SK-N-SH (cell line): ENCODE measurements at regions not wholly inside any gene's neighbourhood (a gene's known extent, or its start where the extent isn't known, plus 50 kb on each side); places are given as distances from the start of the nearest gene placed in this dataset.
"Not testable (repeated sequence)": the region's sequence is repeated elsewhere in the genome, so short reads cannot be mapped to it uniquely, and the experiment has no call there.

Source experiments
- CHD2 ChIP-seq: fragments of 150-350 bp; IDR thresholded peaks from 2 replicates; pipeline ENCODE4 v1.6.1; 2018; ENCODE audit warnings: low read length; ENCODE audit not compliant: partially characterized antibody
- CTCF ChIP-seq: fragments of 200-600 bp; sonication (generic); IDR thresholded peaks from 2 replicates; pipeline ENCODE4 v1.6.1; 2017; ENCODE audit warnings: antibody characterized with exemption, mild to moderate bottlenecking, moderate library complexity
- EP300 ChIP-seq, 2 experiments: IDR thresholded peaks; 2 replicates each; pipeline versions ENCODE4 v1.4.0 to v1.6.1; 2012; ENCODE audit warnings: borderline replicate concordance in 1 of 2, low read depth in 1 of 2, low read length in 1 of 2
- EZH2phosphoT487 ChIP-seq: fragments of 200-600 bp; sonication (generic); IDR thresholded peaks from 2 replicates; pipeline ENCODE4 v1.6.1; 2017; ENCODE audit warnings: low read depth, mixed run types, mild to moderate bottlenecking, antibody characterized with exemption, moderate library complexity, borderline replicate concordance
- GATA2 ChIP-seq: sonication (generic); formaldehyde crosslinking; IDR thresholded peaks from 2 replicates; pipeline ENCODE4 v1.5.0; 2020; ENCODE audit warnings: mild to moderate bottlenecking, missing genetic modification reagents
- NFIC ChIP-seq: IDR thresholded peaks from 2 replicates; pipeline ENCODE4 v1.4.0; 2012; ENCODE audit warnings: borderline replicate concordance
- POLR2AphosphoS5 ChIP-seq: IDR thresholded peaks from 2 replicates; pipeline ENCODE4 v1.6.1; 2012; ENCODE audit warnings: low read depth, low read length
- RAD21 ChIP-seq: IDR thresholded peaks from 2 replicates; pipeline ENCODE4 v1.6.1; 2012; ENCODE audit warnings: mild to moderate bottlenecking, low read length
- RCOR1 ChIP-seq: fragments of 150-350 bp; IDR thresholded peaks from 2 replicates; pipeline ENCODE4 v1.6.1; 2017; ENCODE audit warnings: antibody characterized with exemption, low read length
- SMC3 ChIP-seq: IDR thresholded peaks from 2 replicates; pipeline ENCODE4 v1.6.1; 2012; ENCODE audit warnings: low read depth, low read length, improper control_type of control experiment
- TAF1 ChIP-seq: IDR thresholded peaks from 2 replicates; pipeline ENCODE4 v1.6.1; 2012; ENCODE audit warnings: low read depth, mild to moderate bottlenecking, low read length, moderate library complexity, borderline replicate concordance
- TEAD4 ChIP-seq: IDR thresholded peaks from 2 replicates; pipeline ENCODE4 v1.4.0; 2012; ENCODE audit warnings: mild to moderate bottlenecking, borderline replicate concordance; ENCODE audit not compliant: insufficient read depth
- TF ChIP-seq, protein P1 (sequence below): fragments of 150-350 bp; IDR thresholded peaks from 2 replicates; pipeline ENCODE4 v1.6.1; 2017; ENCODE audit warnings: antibody characterized with exemption, low read length, low read depth, borderline replicate concordance
- TF ChIP-seq, protein P2 (sequence below): IDR thresholded peaks from 2 replicates; pipeline ENCODE4 v1.4.0; 2012; ENCODE audit warnings: low read depth

- not testable (repeated sequence) for TF ChIP-seq EP300 (IDR thresholded peaks at IDR 0.05; ENCODE audit: borderline replicate concordance in 1 of 2, low read depth in 1 of 2, low read length in 1 of 2); CTCF; POLR2AphosphoS5; NFIC; RCOR1; TAF1; TEAD4; EZH2phosphoT487; SMC3; CHD2; RAD21; GATA2
- TF ChIP-seq, protein P1, sequence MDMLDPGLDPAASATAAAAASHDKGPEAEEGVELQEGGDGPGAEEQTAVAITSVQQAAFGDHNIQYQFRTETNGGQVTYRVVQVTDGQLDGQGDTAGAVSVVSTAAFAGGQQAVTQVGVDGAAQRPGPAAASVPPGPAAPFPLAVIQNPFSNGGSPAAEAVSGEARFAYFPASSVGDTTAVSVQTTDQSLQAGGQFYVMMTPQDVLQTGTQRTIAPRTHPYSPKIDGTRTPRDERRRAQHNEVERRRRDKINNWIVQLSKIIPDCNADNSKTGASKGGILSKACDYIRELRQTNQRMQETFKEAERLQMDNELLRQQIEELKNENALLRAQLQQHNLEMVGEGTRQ: not testable (repeated sequence)
- TF ChIP-seq, protein P2, sequence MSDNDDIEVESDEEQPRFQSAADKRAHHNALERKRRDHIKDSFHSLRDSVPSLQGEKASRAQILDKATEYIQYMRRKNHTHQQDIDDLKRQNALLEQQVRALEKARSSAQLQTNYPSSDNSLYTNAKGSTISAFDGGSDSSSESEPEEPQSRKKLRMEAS: not testable (repeated sequence)
Measured at GRCh38 chr7:79767876-79768560, 314.6 kb upstream of the MAGI2 start.
